ENCODE measurements at regions not wholly inside any gene's neighbourhood (a gene's known extent, or its start where the extent isn't known, plus 50 kb on each side); places are given as distances from the start of the nearest gene placed in this dataset.
"Not testable (repeated sequence)": the region's sequence is repeated elsewhere in the genome, so short reads cannot be mapped to it uniquely, and the experiment has no call there.

- ATAC-seq (replicated peaks in 6 of 8), result peak in 1 of 8 experiments; percentile 41
- H3K27ac ChIP-seq, result no peak overlapping the region
- peaks cover 0 to 16% of the 10 kb centered on the region in 2 donors for H3K4me1 ChIP-seq (replicated peaks in 1 of 2)
- 29 to 100% (median 75%) methylated on average over 1 to 6 of the region's 7 CpGs; no CpG with 5 or more reads in 1 of the 10 experiments for WGBS, 10 experiments
- in situ Hi-C loops (cut with MboI; ENCODE audit: low pct_unique_long_range_greater_than_20kb in 2 of 9, low sequenced_read_pairs in 9 of 9, unreplicated experiment in 9 of 9), result no loop called here
- no peak overlapping the region for H3K4me3 ChIP-seq
These were observed 76.9 kb upstream of the CNEP1R1 start for GRCh38 chr16:49947907-49948678.

- ATAC-seq (replicated peaks in 6 of 8), result no peak
- WGBS, 10 experiments, result 29 to 89% (median 73%) methylated on average over 2 to 11 of the region's 16 CpGs; no CpG with 5 or more reads in 1 of the 10 experiments
- Histone ChIP-seq H3K27ac (no peak overlapping the region), H3K4me1 (replicated peaks in 1 of 2) (no peaks in the 10 kb centered on the region), H3K4me3 (no peak overlapping the region)
- in situ Hi-C loops (cut with MboI; ENCODE audit: low pct_unique_long_range_greater_than_20kb in 2 of 9, low sequenced_read_pairs in 9 of 9, unreplicated experiment in 9 of 9), result no loop called here
These were observed 73.3 kb upstream of the CNEP1R1 start for GRCh38 chr16:49951574-49952195.

GRCh38 chr16:49952386-49952785 is 72.6 kb upstream of the CNEP1R1 start:
- Histone ChIP-seq H3K27ac (no peak overlapping the region), H3K4me3 (no peak overlapping the region), H3K4me1 (replicated peaks in 1 of 2) (no peaks in the 10 kb centered on the region)
- in situ Hi-C loops (cut with MboI; ENCODE audit: low pct_unique_long_range_greater_than_20kb in 2 of 9, low sequenced_read_pairs in 9 of 9, unreplicated experiment in 9 of 9), result no loop called here
- 27 to 100% (median 96%) methylated on average over 1 to 4 of the region's 4 CpGs; no CpG with 5 or more reads in 3 of the 10 experiments for WGBS, 10 experiments
- ATAC-seq (replicated peaks in 6 of 8), result no peak

GRCh38 chr16:49953090-49953489 is 71.9 kb upstream of the CNEP1R1 start:
- Histone ChIP-seq H3K4me1 (replicated peaks in 1 of 2) (no peaks in the 10 kb centered on the region), H3K4me3 (no peak overlapping the region), H3K27ac (no peak overlapping the region)
- no peak for ATAC-seq (replicated peaks in 6 of 8)
- 20 to 71% (median 53%) methylated on average over 1 to 2 of the region's 2 CpGs; no CpG with 5 or more reads in 6 of the 10 experiments for WGBS, 10 experiments
- in situ Hi-C loops (cut with MboI; ENCODE audit: low pct_unique_long_range_greater_than_20kb in 2 of 9, low sequenced_read_pairs in 9 of 9, unreplicated experiment in 9 of 9), result no loop called here

- in situ Hi-C loops (cut with MboI; ENCODE audit: low pct_unique_long_range_greater_than_20kb in 2 of 9, low sequenced_read_pairs in 9 of 9, unreplicated experiment in 9 of 9), result no loop called here
- no peak overlapping the region for H3K4me3 ChIP-seq
- peak in 1 of 8 experiments; percentile 57 for ATAC-seq (replicated peaks in 6 of 8)
- 83 to 100% (median 100%) methylated on average over 1 of the region's 1 CpG; no CpG with 5 or more reads in 4 of the 10 experiments for WGBS, 10 experiments
- no peaks in the 10 kb centered on the region for H3K4me1 ChIP-seq (replicated peaks in 1 of 2)
- H3K27ac ChIP-seq, result no peak overlapping the region
These were observed 69.2 kb upstream of the CNEP1R1 start for GRCh38 chr16:49955858-49956257.

GRCh38 chr16:49956915-49957314 is 68.1 kb upstream of the CNEP1R1 start:
- Histone ChIP-seq H3K4me3 (no peak overlapping the region), H3K4me1 (replicated peaks in 1 of 2) (no peaks in the 10 kb centered on the region), H3K27ac (no peak overlapping the region)
- in situ Hi-C loops (cut with MboI; ENCODE audit: low pct_unique_long_range_greater_than_20kb in 2 of 9, low sequenced_read_pairs in 9 of 9, unreplicated experiment in 9 of 9), result no loop called here
- WGBS, 10 experiments, result 40 to 82% (median 60%) methylated on average over 1 to 2 of the region's 4 CpGs; no CpG with 5 or more reads in 5 of the 10 experiments
- no peak for ATAC-seq (replicated peaks in 6 of 8)

- WGBS, 10 experiments, result 40 to 97% (median 83%) methylated on average over 1 to 3 of the region's 3 CpGs; no CpG with 5 or more reads in 1 of the 10 experiments
- in situ Hi-C loops (cut with MboI; ENCODE audit: low pct_unique_long_range_greater_than_20kb in 2 of 9, low sequenced_read_pairs in 9 of 9, unreplicated experiment in 9 of 9), result no loop called here
- Histone ChIP-seq H3K27ac (no peak overlapping the region), H3K4me1 (replicated peaks in 1 of 2) (no peaks in the 10 kb centered on the region), H3K4me3 (no peak overlapping the region)
- no peak for ATAC-seq (replicated peaks in 6 of 8)
These were observed 66.6 kb upstream of the CNEP1R1 start for GRCh38 chr16:49958448-49958847.

GRCh38 chr16:49959552-49960277 is 65.3 kb upstream of the CNEP1R1 start:
- Histone ChIP-seq H3K4me1 (replicated peaks in 1 of 2) (peaks cover 0 to 2% of the 10 kb centered on the region in 2 donors), H3K4me3 (no peak overlapping the region), H3K27ac (no peak overlapping the region)
- in situ Hi-C loops (cut with MboI; ENCODE audit: low pct_unique_long_range_greater_than_20kb in 2 of 9, low sequenced_read_pairs in 9 of 9, unreplicated experiment in 9 of 9), result no loop called here
- peak in 1 of 8 experiments; percentile 8 for ATAC-seq (replicated peaks in 6 of 8)
- WGBS, 10 experiments, result 33 to 100% (median 82%) methylated on average over 2 to 11 of the region's 11 CpGs; no CpG with 5 or more reads in 5 of the 10 experiments

GRCh38 chr16:49961089-49961488 is 63.9 kb upstream of the CNEP1R1 start:
- Histone ChIP-seq H3K4me3 (no peak overlapping the region), H3K4me1 (replicated peaks in 1 of 2) (peaks cover 0 to 9% of the 10 kb centered on the region in 2 donors), H3K27ac (no peak overlapping the region)
- ATAC-seq (replicated peaks in 6 of 8), result peak in 1 of 8 experiments; percentile 40
- 6 to 96% (median 75%) methylated on average over 3 of the region's 3 CpGs; no CpG with 5 or more reads in 1 of the 10 experiments for WGBS, 10 experiments
- in situ Hi-C loops (cut with MboI; ENCODE audit: low pct_unique_long_range_greater_than_20kb in 2 of 9, low sequenced_read_pairs in 9 of 9, unreplicated experiment in 9 of 9), result no loop called here

GRCh38 chr16:49962566-49962965 is 62.5 kb upstream of the CNEP1R1 start:
- H3K4me3 ChIP-seq; in situ Hi-C loops (cut with MboI; ENCODE audit: low pct_unique_long_range_greater_than_20kb in 2 of 9, low sequenced_read_pairs in 9 of 9, unreplicated experiment in 9 of 9); H3K27ac ChIP-seq; ATAC-seq (replicated peaks in 6 of 8); H3K4me1 ChIP-seq (replicated peaks in 1 of 2): not testable (repeated sequence)
- WGBS, 10 experiments, result 70 to 100% (median 95%) methylated on average over 2 to 5 of the region's 6 CpGs; no CpG with 5 or more reads in 3 of the 10 experiments

- Histone ChIP-seq H3K4me3 (no peak overlapping the region), H3K4me1 (replicated peaks in 1 of 2) (peaks cover 0 to 15% of the 10 kb centered on the region in 2 donors), H3K27ac (no peak overlapping the region)
- ATAC-seq (replicated peaks in 6 of 8), result no peak
- in situ Hi-C loops (cut with MboI; ENCODE audit: low pct_unique_long_range_greater_than_20kb in 2 of 9, low sequenced_read_pairs in 9 of 9, unreplicated experiment in 9 of 9), result no loop called here
- 0 to 100% (median 67%) methylated on average over 1 to 4 of the region's 4 CpGs; no CpG with 5 or more reads in 1 of the 10 experiments for WGBS, 10 experiments
These were observed 60.7 kb upstream of the CNEP1R1 start for GRCh38 chr16:49964316-49964715.

- in situ Hi-C loops (cut with MboI; ENCODE audit: low pct_unique_long_range_greater_than_20kb in 2 of 9, low sequenced_read_pairs in 9 of 9, unreplicated experiment in 9 of 9), result no loop called here
- whole genome bisulfite sequencing, 10 experiments, result 20 to 100% (median 72%) methylated on average over 1 to 2 of the region's 2 CpGs; no CpG with 5 or more reads in 4 of the 10 experiments
- Histone ChIP-seq H3K27ac (no peak overlapping the region), H3K4me1 (replicated peaks in 1 of 2) (peaks cover 0 to 15% of the 10 kb centered on the region in 2 donors), H3K4me3 (no peak overlapping the region)
- no peak for ATAC-seq (replicated peaks in 6 of 8)
These were observed 60.1 kb upstream of the CNEP1R1 start for GRCh38 chr16:49964973-49965372.
